GM12872 (cell line): ENCODE measurements at regions not wholly inside any gene's neighbourhood (a gene's known extent, or its start where the extent isn't known, plus 50 kb on each side); places are given as distances from the start of the nearest gene placed in this dataset.

Experiments used
- TF ChIP-seq, protein P1 (sequence below): IDR thresholded peaks from 3 replicates; pipeline ENCODE4 v1.5.1; 2011; ENCODE audit warnings: low read depth, mild to moderate bottlenecking, low read length, moderate library complexity; ENCODE audit not compliant: insufficient read depth

DNA sequence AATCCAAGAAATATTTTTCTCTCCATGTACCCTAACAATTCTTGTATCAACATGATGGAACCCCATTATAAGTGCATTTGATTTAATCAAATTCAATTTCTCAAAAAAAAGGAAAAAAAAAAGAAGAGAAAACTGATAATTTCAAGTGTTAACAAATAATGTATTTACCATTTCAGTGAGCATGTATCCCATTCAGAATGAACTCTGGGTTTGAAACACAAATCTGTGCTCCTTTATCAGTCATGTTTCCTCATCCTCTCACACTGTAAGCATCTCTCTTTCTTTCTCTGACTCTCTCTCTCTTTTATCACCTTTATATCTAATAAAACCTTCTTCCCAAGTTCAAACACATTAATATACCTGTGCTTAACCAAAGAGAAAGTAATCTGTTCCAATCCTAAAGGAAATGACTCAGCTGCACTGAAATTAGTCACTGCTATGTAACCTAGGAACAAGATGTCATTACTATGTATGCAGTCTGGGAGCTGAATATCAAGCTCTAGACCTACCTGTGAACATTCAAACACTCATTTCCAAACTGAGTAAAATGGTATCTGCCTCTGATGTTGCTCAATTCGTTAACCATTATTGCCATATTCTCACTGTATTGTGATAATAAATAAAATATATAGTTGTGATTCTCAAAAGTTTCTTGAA, 135.0 kb upstream of the LRIG3 start:
- TF ChIP-seq, protein P1, sequence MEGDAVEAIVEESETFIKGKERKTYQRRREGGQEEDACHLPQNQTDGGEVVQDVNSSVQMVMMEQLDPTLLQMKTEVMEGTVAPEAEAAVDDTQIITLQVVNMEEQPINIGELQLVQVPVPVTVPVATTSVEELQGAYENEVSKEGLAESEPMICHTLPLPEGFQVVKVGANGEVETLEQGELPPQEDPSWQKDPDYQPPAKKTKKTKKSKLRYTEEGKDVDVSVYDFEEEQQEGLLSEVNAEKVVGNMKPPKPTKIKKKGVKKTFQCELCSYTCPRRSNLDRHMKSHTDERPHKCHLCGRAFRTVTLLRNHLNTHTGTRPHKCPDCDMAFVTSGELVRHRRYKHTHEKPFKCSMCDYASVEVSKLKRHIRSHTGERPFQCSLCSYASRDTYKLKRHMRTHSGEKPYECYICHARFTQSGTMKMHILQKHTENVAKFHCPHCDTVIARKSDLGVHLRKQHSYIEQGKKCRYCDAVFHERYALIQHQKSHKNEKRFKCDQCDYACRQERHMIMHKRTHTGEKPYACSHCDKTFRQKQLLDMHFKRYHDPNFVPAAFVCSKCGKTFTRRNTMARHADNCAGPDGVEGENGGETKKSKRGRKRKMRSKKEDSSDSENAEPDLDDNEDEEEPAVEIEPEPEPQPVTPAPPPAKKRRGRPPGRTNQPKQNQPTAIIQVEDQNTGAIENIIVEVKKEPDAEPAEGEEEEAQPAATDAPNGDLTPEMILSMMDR = no peak

GRCh38 chr12:59046763-59047534, 126.6 kb upstream of the LRIG3 start:
- TF ChIP-seq, protein P1 = no peak

DNA sequence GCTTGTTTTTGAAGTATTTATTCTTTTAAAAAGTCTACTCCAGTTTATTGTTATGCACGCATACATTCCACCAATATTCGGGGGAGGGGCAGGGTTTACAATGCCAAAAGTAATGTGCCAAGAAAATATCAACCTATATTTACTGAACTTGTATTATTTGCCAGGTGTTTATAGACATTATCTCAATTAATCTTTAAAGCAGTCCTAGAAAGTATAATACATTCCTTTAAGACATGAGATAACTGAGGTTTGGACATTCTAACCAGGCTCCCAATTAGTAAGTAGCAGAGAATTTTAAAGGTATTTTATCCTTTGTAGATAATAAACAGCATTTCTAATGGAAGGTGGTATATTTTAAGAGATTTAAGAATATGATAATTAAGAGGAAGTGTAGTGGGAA, 124.5 kb upstream of the LRIG3 start:
- TF ChIP-seq, protein P1 = no peak

DNA sequence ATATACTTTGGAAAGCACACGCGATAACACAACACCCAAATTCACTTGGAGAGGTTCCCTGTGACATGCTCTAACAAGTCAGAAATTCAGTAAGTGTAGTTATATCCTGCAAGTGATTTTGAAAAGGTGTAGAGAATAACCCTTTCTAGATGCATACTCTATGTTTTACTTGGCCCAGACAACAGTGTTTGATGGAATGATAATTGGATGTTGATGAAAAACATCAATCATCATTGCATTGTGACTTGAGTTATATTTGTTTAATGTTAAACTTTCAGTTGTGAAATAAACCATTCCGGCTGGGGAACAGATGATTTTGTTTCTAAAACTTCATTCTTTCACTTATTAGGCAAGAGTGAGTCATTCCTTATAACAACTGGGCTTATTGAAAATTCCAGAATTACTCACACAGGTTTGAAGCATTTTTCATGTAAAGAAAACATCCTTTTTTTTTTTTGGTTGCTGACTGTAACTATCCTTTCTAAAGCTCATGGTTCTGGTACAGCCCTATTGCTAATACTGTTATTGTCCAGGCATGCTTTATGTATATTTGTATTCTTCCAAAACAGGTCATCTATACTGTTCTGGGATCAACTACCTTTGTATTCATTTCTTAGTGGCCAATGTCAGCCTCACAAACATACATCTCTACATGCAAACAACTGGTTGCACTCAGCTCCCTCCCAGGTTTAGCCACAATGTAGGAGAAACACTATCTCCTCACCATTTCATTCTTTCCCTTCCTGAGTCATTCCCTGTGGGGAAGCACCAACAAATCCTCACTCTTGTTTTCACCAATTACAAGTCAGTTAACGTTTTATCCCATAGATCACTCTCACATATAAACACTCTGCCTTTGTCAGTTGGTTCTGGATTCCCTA, 121.2 kb upstream of the LRIG3 start:
- TF ChIP-seq, protein P1 = no peak

DNA sequence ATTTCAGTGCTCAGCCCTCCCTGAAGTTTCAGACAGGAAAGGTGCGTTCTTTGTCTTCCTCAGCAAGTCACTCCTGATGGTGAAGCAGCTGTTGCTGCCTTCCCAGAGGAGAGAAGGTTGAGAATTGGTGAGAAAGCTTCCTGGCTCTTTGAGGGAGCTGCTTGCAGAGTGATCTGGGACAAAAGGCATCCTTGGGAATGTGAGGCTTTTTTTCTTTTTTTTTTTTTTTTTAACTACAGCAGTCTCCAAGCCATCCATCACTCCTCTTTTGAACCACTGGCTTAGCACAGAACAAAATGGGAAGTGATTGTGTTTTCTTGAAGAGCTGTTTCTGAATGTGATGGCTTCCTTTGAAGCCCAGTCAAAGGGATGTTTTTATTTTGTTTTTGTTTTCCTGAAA, 120.4 kb upstream of the LRIG3 start:
- TF ChIP-seq, protein P1 = no peak

DNA sequence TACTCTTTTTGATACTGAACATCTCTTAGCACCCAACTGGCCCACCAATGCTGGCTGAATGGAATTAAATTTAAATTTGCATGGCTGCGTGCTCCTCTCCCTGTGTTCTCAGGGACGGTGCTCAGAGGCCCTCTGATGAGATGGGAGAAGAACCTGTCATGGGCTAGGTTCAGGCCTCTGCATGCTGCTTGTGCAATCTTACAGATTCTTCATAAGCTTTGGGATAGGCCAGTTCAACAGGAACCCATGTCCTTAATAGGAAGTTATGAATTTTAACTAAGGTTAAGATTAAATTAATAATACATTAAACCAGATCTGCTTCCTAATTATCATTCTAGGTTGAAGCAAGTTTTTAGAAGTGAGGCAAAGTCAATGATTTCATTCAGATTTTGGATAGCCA, 119.7 kb upstream of the LRIG3 start:
- TF ChIP-seq, protein P1 = no peak

- TF ChIP-seq, protein P1 = no peak
These were observed 118.7 kb upstream of the LRIG3 start for GRCh38 chr12:59039005-59039404.
